ENCODE measurements at regions not wholly inside any gene's neighbourhood (a gene's known extent, or its start where the extent isn't known, plus 50 kb on each side); places are given as distances from the start of the nearest gene placed in this dataset.

- TF ChIP-seq CTCF (IDR thresholded peaks at IDR 0.05) = no peak
- TF ChIP-seq POLR2AphosphoS5 (IDR thresholded peaks at IDR 0.05; ENCODE audit: low read depth, low read length) = no peak
- no peak for TF ChIP-seq SIN3A (IDR thresholded peaks at IDR 0.05; ENCODE audit: borderline replicate concordance, insufficient read depth, low read depth, low read length)
- TF ChIP-seq REST (IDR thresholded peaks at IDR 0.05; ENCODE audit: insufficient read depth in 1 of 2, low read depth in 2 of 2, low read length in 1 of 2) = no peak
Observed at GRCh38 chr21:39123375-39123774, 59.9 kb downstream of the PSMG1 start.
